ENCODE measurements at regions not wholly inside any gene's neighbourhood (a gene's known extent, or its start where the extent isn't known, plus 50 kb on each side); places are given as distances from the start of the nearest gene placed in this dataset.

- WGBS (ENCODE audit: insufficient coverage): no CpG with 5 or more reads among the region's 1 CpG
- no peak overlapping the region for H3K27ac Mint-ChIP-seq
- ATAC-seq (ENCODE audit: low read depth) (no peak), DNase-seq (no peak)
- intact Hi-C loops (cut with micrococcal nuclease): no loop called here
- POLR2A ChIA-PET: no interaction called here
- Histone ChIP-seq H3K4me3 (ENCODE audit: control extremely low read depth in 1 of 5, extremely low read depth in 1 of 5, insufficient read depth in 1 of 5, low read depth in 2 of 5, low read length in 4 of 5) (no peak overlapping the region), H2AFZ (ENCODE audit: insufficient read depth, low read depth, low read length, poor library complexity, severe bottlenecking) (no peak overlapping the region), H3K9me3 (ENCODE audit: control extremely low read depth in 1 of 3, control insufficient read depth in 2 of 3, insufficient read depth in 1 of 3, low read length in 2 of 3) (no peaks in the 10 kb centered on the region), H3K27me3 (replicated peaks in 1 of 4; ENCODE audit: control extremely low read depth in 1 of 4, control insufficient read depth in 3 of 4, insufficient read depth in 4 of 4, low read length in 3 of 4) (no peaks in the 10 kb centered on the region), H3K4me1 (ENCODE audit: control insufficient read depth in 2 of 2, insufficient read depth in 2 of 2, low read length in 2 of 2) (no peaks in the 10 kb centered on the region), H4K20me1 (ENCODE audit: control insufficient read depth, insufficient read depth, low read length, poor library complexity, severe bottlenecking) (no peaks in the 10 kb centered on the region), H3K9ac (ENCODE audit: low read length) (no peak overlapping the region), H3K27ac (ENCODE audit: low read length in 2 of 2) (no peak overlapping the region), H3K79me2 (ENCODE audit: control insufficient read depth, insufficient read depth, low read length) (no peaks in the 10 kb centered on the region), H3K36me3 (replicated peaks in 1 of 2; ENCODE audit: control extremely low read depth in 1 of 2, control insufficient read depth in 1 of 2, extremely low read depth in 1 of 2, insufficient read depth in 2 of 2, low read length in 1 of 2) (no peaks in the 10 kb centered on the region), H3K4me2 (replicated peaks; ENCODE audit: low read depth, low read length, poor library complexity, severe bottlenecking) (no peak overlapping the region)
- TF ChIP-seq CTCF (IDR thresholded peaks at IDR 0.05) (no peak), EZH2 (IDR thresholded peaks at IDR 0.05; ENCODE audit: borderline replicate concordance, insufficient read depth, low read depth, low read length, poor library complexity, severe bottlenecking) (no peak)
- peaks cover 2% of the 10 kb centered on the region for H3K9me3 Mint-ChIP-seq (ENCODE audit: insufficient read depth)
- H3K4me3 Mint-ChIP-seq: no peak overlapping the region
- H3K4me1 Mint-ChIP-seq: no peaks in the 10 kb centered on the region
- CTCF ChIA-PET: no interaction called here
- no peaks in the 10 kb centered on the region for H3K27me3 Mint-ChIP-seq
These were observed 203.6 kb downstream of the HS3ST3A1 start for GRCh38 chr17:13398091-13398490.

- Histone ChIP-seq H3K4me3 (ENCODE audit: control extremely low read depth in 1 of 5, extremely low read depth in 1 of 5, insufficient read depth in 1 of 5, low read depth in 2 of 5, low read length in 4 of 5) (no peak overlapping the region), H4K20me1 (ENCODE audit: control insufficient read depth, insufficient read depth, low read length, poor library complexity, severe bottlenecking) (no peaks in the 10 kb centered on the region), H3K4me2 (replicated peaks; ENCODE audit: low read depth, low read length, poor library complexity, severe bottlenecking) (no peak overlapping the region), H3K27me3 (replicated peaks in 1 of 4; ENCODE audit: control extremely low read depth in 1 of 4, control insufficient read depth in 3 of 4, insufficient read depth in 4 of 4, low read length in 3 of 4) (no peaks in the 10 kb centered on the region), H3K9ac (ENCODE audit: low read length) (no peak overlapping the region), H3K36me3 (replicated peaks in 1 of 2; ENCODE audit: control extremely low read depth in 1 of 2, control insufficient read depth in 1 of 2, extremely low read depth in 1 of 2, insufficient read depth in 2 of 2, low read length in 1 of 2) (no peaks in the 10 kb centered on the region), H3K27ac (ENCODE audit: low read length in 2 of 2) (no peak overlapping the region), H3K4me1 (ENCODE audit: control insufficient read depth in 2 of 2, insufficient read depth in 2 of 2, low read length in 2 of 2) (no peaks in the 10 kb centered on the region), H2AFZ (ENCODE audit: insufficient read depth, low read depth, low read length, poor library complexity, severe bottlenecking) (no peak overlapping the region), H3K9me3 (ENCODE audit: control extremely low read depth in 1 of 3, control insufficient read depth in 2 of 3, insufficient read depth in 1 of 3, low read length in 2 of 3) (no peaks in the 10 kb centered on the region), H3K79me2 (ENCODE audit: control insufficient read depth, insufficient read depth, low read length) (no peaks in the 10 kb centered on the region)
- peaks cover 2% of the 10 kb centered on the region for H3K9me3 Mint-ChIP-seq (ENCODE audit: insufficient read depth)
- H3K27ac Mint-ChIP-seq: no peak overlapping the region
- ATAC-seq (ENCODE audit: low read depth) (no peak), DNase-seq (no peak)
- no peaks in the 10 kb centered on the region for H3K27me3 Mint-ChIP-seq
- intact Hi-C loops (cut with micrococcal nuclease): no loop called here
- 100% methylated on average over 1 of the region's 1 CpG for WGBS (ENCODE audit: insufficient coverage)
- no peak for TF ChIP-seq CTCF (IDR thresholded peaks at IDR 0.05)
- TF ChIP-seq EZH2 (IDR thresholded peaks at IDR 0.05; ENCODE audit: borderline replicate concordance, insufficient read depth, low read depth, low read length, poor library complexity, severe bottlenecking): no peak
- CTCF ChIA-PET: no interaction called here
- H3K4me1 Mint-ChIP-seq: no peaks in the 10 kb centered on the region
- POLR2A ChIA-PET: no interaction called here
- no peak overlapping the region for H3K4me3 Mint-ChIP-seq
These were observed 205.9 kb downstream of the HS3ST3A1 start for GRCh38 chr17:13395862-13396261.
